Right ventricle myocardium inferior (tissue), 1 donor: ENCODE measurements at regions not wholly inside any gene's neighbourhood (a gene's known extent, or its start where the extent isn't known, plus 50 kb on each side); places are given as distances from the start of the nearest gene placed in this dataset.
"Not testable (repeated sequence)": the region's sequence is repeated elsewhere in the genome, so short reads cannot be mapped to it uniquely, and the experiment has no call there.

Experiments used
- ATAC-seq: fragments of 200-7000 bp; cut with Tn5 transposase; one replicate; pipeline ENCODE4 v1.9.1; 2020; ENCODE audit warnings: mild to moderate bottlenecking, moderate library complexity
- DNase-seq: peaks from one replicate; pipeline ENCODE4 v3.0.0; 2021; ENCODE audit errors: missing footprints
- intact Hi-C: fragments of 100-400 bp; cut with DNase I; formaldehyde crosslinking; loops from one replicate; pipeline ENCODE4 v1.11.0; 2022
- donor health status: DM: no; HTN: yes; CAD: no; lungs with severe emphysema.

DNA sequence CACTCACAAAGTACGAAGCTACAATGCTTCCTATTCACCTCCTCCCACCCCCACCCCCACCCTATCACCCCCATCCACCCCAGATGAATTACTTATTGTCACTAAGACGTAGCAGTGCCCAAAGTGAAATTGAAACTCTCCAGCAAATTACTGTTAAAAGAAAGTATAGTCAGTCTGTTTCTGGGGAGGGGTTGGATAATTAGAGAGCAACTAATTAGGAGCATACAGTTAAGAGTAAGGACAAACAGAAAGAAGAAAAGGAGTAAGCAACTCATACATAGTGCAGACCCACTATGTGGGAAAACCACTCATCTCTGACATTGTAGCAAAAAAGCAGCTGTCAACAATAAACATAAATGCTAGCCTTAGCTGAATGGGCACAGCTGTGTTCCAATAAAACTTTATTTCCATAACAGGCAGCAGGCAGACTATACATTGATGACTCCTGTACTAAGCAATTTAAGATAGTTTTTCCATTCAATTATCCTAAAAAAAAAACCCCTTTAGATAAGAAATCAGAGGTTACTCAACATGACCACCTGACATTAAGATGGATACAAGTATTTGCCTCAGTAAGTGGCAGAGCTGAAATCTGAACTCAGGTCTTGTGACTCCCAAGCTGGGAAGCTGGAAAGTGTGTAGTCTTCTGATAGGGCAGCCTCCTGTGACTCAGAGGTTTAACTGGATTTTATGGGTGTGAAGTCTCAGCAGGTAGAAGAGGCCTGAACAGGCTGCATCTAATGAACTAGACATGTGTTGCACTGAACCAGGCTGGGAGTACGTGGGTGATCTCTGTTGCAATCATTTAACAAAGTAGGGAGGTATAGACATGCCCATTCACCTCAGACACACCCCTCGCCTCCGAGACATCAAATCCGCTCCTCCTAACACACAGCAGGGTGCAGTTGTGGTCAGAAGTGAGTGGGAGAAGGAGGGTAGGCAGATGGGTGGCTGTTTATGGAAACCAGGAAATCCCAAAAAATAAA is 171.8 kb upstream of the KLF7 start:
- ATAC-seq (no peak), DNase-seq (no peak)
- intact Hi-C loops, result loop anchor here (10.0 kb wide), 1 partner anchor 293 kb away; no protein-coding TSS in a partner anchor

DNA sequence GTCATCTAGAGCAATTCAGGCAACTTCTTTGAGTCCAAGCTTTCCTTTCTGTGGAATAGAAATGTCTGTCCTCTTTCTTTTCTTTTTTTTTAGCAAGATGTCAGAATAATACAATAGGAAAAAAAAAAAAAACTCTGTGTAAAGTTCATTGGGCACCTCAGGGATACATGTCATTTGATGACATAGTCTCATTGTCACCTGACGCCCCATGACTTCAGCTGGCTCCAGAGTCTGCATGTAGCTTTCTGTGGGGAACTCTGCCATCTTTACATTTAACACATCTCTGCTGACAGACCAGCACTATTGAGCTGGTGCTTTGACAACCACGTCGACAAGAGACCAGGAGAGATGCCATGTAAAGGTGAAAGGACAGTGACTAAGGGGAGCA is 172.5 kb upstream of the KLF7 start:
- peak; percentile 50 for ATAC-seq
- no peak for DNase-seq
- intact Hi-C loops, result loop anchor here (10.0 kb wide), 1 partner anchor 293 kb away; no protein-coding TSS in a partner anchor

DNA sequence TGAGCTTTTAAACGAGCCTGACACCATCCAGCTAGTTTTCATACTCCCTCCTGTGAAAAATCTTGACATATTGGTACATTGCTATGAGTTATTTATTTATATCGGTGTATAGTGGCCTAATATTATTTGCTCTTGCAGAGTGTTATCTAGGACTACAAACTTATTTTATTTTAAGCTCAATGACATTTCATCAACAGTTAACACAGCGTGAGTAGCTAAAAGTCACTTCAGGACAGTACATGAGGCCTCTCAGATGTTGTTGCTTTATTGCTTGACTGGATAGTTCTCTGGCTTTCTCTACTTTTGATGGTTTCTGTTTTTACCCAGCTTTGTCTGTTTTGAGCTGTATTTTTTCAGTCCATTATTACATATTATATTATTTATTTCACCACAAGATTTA is 172.9 kb upstream of the KLF7 start:
- intact Hi-C loops, result loop anchor here (10.0 kb wide), 1 partner anchor 294 kb away; no protein-coding TSS in a partner anchor
- ATAC-seq (peak; percentile 74), DNase-seq (no peak)

GRCh38 chr2:207341112-207341750 is 175.5 kb upstream of the KLF7 start:
- no peak for ATAC-seq
- intact Hi-C loops, result loop anchor here (5.0 kb wide), 1 partner anchor 359 kb away; no protein-coding TSS in a partner anchor

GRCh38 chr2:207341804-207342203 is 176.1 kb upstream of the KLF7 start:
- ATAC-seq, result no peak
- intact Hi-C loops, result loop anchor here (5.0 kb wide), 1 partner anchor 360 kb away; no protein-coding TSS in a partner anchor
- no peak for DNase-seq

More at GRCh38 chr2:207341112-207341750, 175.5 kb upstream of the KLF7 start:
- no peak for DNase-seq

DNA sequence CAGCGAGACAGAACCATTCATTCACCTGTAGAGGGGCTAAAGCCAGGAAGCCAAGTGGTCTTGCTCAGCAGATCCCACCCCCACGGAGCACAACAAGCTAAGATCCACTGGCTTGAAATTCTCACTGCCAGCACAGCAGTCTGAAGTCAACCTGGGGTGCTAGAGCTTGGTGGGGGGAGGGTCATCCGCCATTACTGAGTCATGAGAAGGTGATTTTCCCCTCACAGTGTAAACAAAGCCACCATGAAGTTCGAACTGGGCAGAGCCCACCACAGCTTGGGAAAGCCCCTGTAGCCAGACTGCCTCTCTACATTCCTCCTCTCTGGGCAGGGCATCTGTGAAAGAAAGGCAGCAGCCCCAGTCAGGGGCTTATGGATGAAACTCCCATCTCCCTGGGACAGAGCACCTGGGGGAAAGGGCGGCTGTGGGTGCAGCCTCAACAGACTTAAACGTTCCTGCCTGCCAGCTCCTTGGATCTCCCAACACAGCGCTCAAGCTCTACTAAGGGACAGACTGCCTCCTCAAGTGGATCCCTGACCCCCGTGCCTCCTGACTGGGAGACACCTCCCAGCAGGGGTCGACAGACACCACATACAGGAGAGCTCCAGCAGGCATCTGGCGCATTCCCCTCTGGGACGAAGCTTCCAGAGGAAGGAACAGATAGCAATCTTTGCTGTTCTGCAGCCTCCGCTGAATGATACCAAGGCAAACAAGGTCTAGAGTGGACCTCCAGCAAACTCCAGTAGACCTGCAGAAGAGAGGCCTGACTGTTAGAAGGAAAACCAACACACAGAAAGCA is 179.0 kb upstream of the KLF7 start:
- intact Hi-C loops, result loop anchor here (5.0 kb wide), 1 partner anchor 362 kb away; no protein-coding TSS in a partner anchor
- not testable (repeated sequence) for ATAC-seq, DNase-seq

- intact Hi-C loops, result no loop called here
- no peak for ATAC-seq
- DNase-seq, result no peak
Measured at GRCh38 chr2:207351171-207351570, 178.6 kb upstream of the CREB1 start.

- intact Hi-C loops, result no loop called here
- DNase-seq (no peak), ATAC-seq (peak; percentile 57)
Measured at GRCh38 chr2:207352978-207353671, 176.6 kb upstream of the CREB1 start.

- intact Hi-C loops, result no loop called here
- ATAC-seq, result no peak
- DNase-seq, result no peak
Measured at GRCh38 chr2:207353836-207354235, 175.9 kb upstream of the CREB1 start.

DNA sequence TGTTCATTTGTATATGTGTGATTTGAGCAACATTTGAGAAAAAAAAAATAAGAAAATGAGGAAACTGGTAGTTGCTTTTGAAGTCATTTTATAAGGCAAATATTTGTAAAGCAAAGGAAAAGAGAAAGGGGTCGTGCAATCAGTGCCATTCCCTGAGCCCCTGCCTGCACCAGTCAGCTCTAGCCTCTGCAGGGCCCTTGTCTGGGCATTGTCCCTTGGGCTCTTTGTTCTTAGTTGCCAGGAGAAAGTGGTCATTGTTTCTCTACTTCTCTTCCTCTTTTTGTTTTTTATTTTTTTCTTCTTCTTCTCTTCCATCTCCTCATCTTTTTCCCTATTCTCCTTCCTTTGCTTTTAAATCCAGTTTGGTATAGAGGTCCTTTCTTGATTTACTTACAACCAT is 175.3 kb upstream of the CREB1 start:
- ATAC-seq (no peak), DNase-seq (no peak)
- intact Hi-C loops, result no loop called here

DNA sequence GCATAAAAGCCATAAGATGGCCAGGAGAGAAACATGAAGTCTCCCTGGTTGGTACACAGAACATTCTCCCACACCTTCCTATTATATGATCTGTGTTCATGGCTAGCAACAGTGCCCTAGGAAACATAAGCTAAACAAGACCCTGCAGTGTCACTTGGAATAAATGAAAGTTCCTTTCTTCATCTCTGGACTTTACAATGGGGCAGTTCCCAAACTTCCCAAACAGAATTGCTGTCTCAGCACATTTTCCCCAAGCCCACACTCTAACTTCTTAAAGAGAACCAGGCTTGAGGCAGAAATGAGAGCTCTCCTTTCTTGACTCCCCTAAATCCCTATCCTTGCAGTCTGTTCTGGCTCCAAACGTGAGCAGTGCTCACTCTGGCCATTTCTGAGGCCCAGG is 173.2 kb upstream of the CREB1 start:
- ATAC-seq (no peak), DNase-seq (no peak)
- intact Hi-C loops, result no loop called here

- intact Hi-C loops, result no loop called here
- DNase-seq (no peak), ATAC-seq (no peak)
Measured at GRCh38 chr2:207357216-207357615, 172.5 kb upstream of the CREB1 start.

GRCh38 chr2:207362716-207363115 is 167.0 kb upstream of the CREB1 start:
- ATAC-seq (no peak), DNase-seq (no peak)
- intact Hi-C loops, result no loop called here

GRCh38 chr2:207363761-207364290 is 165.9 kb upstream of the CREB1 start:
- intact Hi-C loops, result no loop called here
- DNase-seq (no peak), ATAC-seq (no peak)

GRCh38 chr2:207370646-207371045 is 159.1 kb upstream of the CREB1 start:
- intact Hi-C loops, result no loop called here

DNA sequence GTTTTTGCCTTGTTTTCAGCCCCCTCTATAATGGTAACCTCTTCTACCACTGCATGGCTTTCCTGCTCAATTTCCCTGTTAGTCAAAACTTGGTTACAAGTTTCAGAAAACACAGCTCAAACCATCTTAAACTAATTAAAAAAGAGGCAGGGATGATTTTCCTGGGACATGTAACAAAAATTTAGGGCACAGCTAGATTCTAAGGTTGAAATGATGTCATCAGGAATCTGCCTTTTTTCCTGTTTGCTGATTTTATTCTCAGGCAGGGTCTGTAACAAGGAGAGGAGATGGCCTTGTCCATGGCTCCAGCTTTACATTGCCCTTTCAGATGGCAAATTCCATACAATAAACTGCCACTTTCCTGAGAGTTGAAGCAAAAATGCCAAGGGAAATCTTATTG is 157.9 kb upstream of the CREB1 start:
- intact Hi-C loops, result no loop called here
- no peak for DNase-seq
- ATAC-seq, result no peak

More at GRCh38 chr2:207370646-207371045, 159.1 kb upstream of the CREB1 start:
- ATAC-seq (no peak), DNase-seq (no peak)

DNA sequence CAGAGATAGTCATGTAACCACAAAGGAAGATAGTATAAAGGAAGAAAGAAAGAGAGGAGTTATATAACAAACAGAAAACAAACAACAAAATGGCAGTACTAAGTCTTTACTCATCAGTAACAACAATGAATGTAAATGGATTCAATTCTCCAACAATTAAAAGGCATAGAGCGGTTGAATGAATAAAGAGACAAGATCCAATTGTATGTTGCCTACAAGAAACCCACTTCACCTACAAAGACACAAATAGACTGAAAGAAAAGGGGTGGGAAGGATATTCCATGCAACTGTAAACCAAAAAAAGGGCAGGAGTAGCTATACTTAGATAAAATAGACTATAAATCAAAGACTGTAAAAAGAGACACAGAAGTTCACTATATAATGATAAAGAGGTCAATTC is 157.3 kb upstream of the CREB1 start:
- intact Hi-C loops, result no loop called here
- DNase-seq (no peak), ATAC-seq (no peak)

DNA sequence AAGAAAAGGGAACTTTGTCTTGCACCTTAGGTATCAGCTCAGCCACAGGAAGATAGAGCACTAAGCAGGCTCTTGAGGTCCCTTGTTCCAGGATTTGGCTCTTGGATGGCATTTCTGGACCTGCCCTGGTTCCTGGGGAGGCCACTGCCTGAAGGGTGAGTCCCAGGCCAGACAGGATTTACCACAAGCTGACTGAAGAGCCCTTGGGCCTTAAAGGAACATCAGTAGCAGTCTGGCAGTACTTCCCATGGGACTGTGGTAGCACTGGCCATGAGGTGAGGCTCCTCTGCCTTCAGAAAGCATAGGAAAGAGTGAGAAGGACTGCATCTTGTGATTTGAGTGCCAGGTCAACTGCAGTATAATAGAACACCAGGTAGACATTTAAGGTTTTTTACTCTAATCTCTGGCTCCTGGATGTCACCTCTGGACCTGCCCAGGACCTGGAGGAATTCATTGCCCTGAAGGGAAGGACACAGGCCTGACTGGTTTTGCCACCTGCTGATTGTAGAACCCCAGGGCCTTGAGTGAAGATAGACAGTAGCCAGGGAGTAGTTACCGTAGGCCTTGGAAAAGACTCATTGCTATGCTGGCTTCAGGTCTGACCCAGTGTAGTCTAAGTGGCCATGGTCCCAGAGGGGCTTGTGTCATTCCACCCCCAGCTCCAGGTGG is 154.4 kb upstream of the CREB1 start:
- ATAC-seq (no peak), DNase-seq (no peak)
- intact Hi-C loops, result no loop called here
